GM12878 (cell line): ENCODE measurements at regions not wholly inside any gene's neighbourhood (a gene's known extent, or its start where the extent isn't known, plus 50 kb on each side); places are given as distances from the start of the nearest gene placed in this dataset.

ENCODE experiments used
- ATAC-seq: fragments of 200-7000 bp; cut with Tn5 transposase; 3 replicates; pipeline ENCODE4 v1.9.1; 2020; ENCODE audit warnings: mild to moderate bottlenecking, moderate library complexity
- BruUV-seq: library from RNA; stranded (reverse); fragments of 400-500 nt; replicated peaks from 2 replicates; lab custom pipeline; 2021; lab: Mats Ljungman, UMichigan
- CTCF ChIA-PET: fragments of 300-600 bp; sonication (Branson Sonifier 250); formaldehyde crosslinking; extraction: SDS; loops from one replicate; lab custom pipeline; 2021; ENCODE audit warnings: inconsistent platforms; lab: Yijun Ruan, JAX
- POLR2A ChIA-PET: fragments of 350-600 bp; formaldehyde crosslinking; extraction: SDS; loops from one replicate; lab custom pipeline; 2021; ENCODE audit warnings: inconsistent platforms; lab: Charles Lee
- RAD21 ChIA-PET: fragments of 300-600 bp; sonication (Branson Sonifier 250); formaldehyde crosslinking; loops from one replicate; lab custom pipeline; 2023; ENCODE audit warnings: antibody characterized with exemption; ENCODE audit not compliant: unreplicated experiment; lab: Charles Lee
- SMC1A ChIA-PET: fragments of 300-600 bp; sonication (Branson Sonifier 250); formaldehyde crosslinking; loops from one replicate; lab custom pipeline; 2023; ENCODE audit not compliant: unreplicated experiment, uncharacterized antibody; lab: Charles Lee
- DNase-seq: peaks from one replicate; pipeline ENCODE4 v3.0.0-alpha.2; 2011; ENCODE audit warnings: low read depth, low spot score
- FAIRE-seq: peaks from 3 replicates; lab custom pipeline; 2011; peaks lifted over from hg19 to GRCh38; lab: Jason Lieb, UNC
- H2AFZ ChIP-seq: 2 replicates; pipeline ENCODE4 v1.6.0; 2011; ENCODE audit warnings: low read depth, low read length, control low read depth; ENCODE audit not compliant: control insufficient read depth
- H3K27ac ChIP-seq: 2 replicates; pipeline ENCODE4 v1.5.1; 2011; ENCODE audit warnings: control low read depth; ENCODE audit not compliant: control insufficient read depth, insufficient read depth
- H3K27me3 ChIP-seq, 2 experiments: replicated peaks in 1 of 2; 2 replicates each; pipeline versions ENCODE4 v1.6.0 to v1.6.1; 2011; ENCODE audit warnings: low read length in 1 of 2; ENCODE audit not compliant: control insufficient read depth in 2 of 2, insufficient read depth in 2 of 2
- H3K36me3 ChIP-seq, 2 experiments: 2 replicates each; pipeline ENCODE4 v1.5.1; 2011; ENCODE audit warnings: low read length in 1 of 2; ENCODE audit not compliant: control insufficient read depth in 2 of 2, insufficient read depth in 2 of 2
- H3K4me1 ChIP-seq: 2 replicates; pipeline ENCODE4 v1.6.1; 2011; ENCODE audit warnings: mild to moderate bottlenecking, low read length, moderate library complexity, mixed read lengths; ENCODE audit not compliant: control insufficient read depth, insufficient read depth
- H3K4me2 ChIP-seq: 2 replicates; pipeline ENCODE4 v1.6.0; 2011; ENCODE audit warnings: control low read depth; ENCODE audit not compliant: control insufficient read depth, insufficient read depth
- H3K4me3 ChIP-seq: fragments of 200-600 bp; sonication (generic); 2 replicates; pipeline ENCODE4 v1.5.1; 2016
- H3K79me2 ChIP-seq: 2 replicates; pipeline ENCODE4 v1.6.0; 2011; ENCODE audit warnings: low read length; ENCODE audit not compliant: control insufficient read depth, insufficient read depth
- H3K9ac ChIP-seq: 2 replicates; pipeline ENCODE4 v1.8.0; 2011; ENCODE audit warnings: low read length, control low read depth, mixed read lengths; ENCODE audit not compliant: control insufficient read depth, insufficient read depth
- H3K9me3 ChIP-seq: replicated peaks from 3 replicates; pipeline ENCODE4 v1.5.1; 2011; ENCODE audit warnings: mild to moderate bottlenecking, low read length; ENCODE audit not compliant: control insufficient read depth, insufficient read depth
- H4K20me1 ChIP-seq: 2 replicates; pipeline ENCODE4 v1.6.0; 2011; ENCODE audit not compliant: control insufficient read depth, insufficient read depth
- ATF2 ChIP-seq: IDR thresholded peaks from 2 replicates; pipeline ENCODE4 v1.6.1; 2012; ENCODE audit warnings: low read length, inconsistent platforms
- IKZF2 ChIP-seq, 2 experiments: fragments of 450-650 bp; IDR thresholded peaks; 2 replicates each; pipeline ENCODE4 v1.6.1; 2017; ENCODE audit warnings: mild to moderate bottlenecking in 2 of 2, moderate library complexity in 2 of 2
- NFYA ChIP-seq: IDR thresholded peaks from 2 replicates; pipeline ENCODE4 v1.6.1; 2011; ENCODE audit warnings: low read depth, mild to moderate bottlenecking, low read length, improper control_type of control experiment, borderline replicate concordance
- NFYB ChIP-seq: IDR thresholded peaks from 2 replicates; pipeline ENCODE4 v1.6.1; 2011; ENCODE audit warnings: low read depth, mild to moderate bottlenecking, low read length, improper control_type of control experiment, moderate library complexity; ENCODE audit not compliant: insufficient read depth
- PBX3 ChIP-seq: IDR thresholded peaks from 2 replicates; pipeline ENCODE4 v1.6.1; 2011; ENCODE audit warnings: mild to moderate bottlenecking, low read depth, low read length, moderate library complexity; ENCODE audit not compliant: insufficient replicate concordance
- POU2F2 ChIP-seq: IDR thresholded peaks from 3 replicates; pipeline ENCODE4 v1.6.1; 2011; ENCODE audit warnings: low read depth, mild to moderate bottlenecking, low read length, borderline replicate concordance
- TCF12 ChIP-seq: IDR thresholded peaks from 2 replicates; pipeline ENCODE4 v1.6.1; 2011; ENCODE audit warnings: low read depth, mild to moderate bottlenecking, low read length
- TCF3 ChIP-seq: IDR thresholded peaks from 2 replicates; pipeline ENCODE4 v1.6.1; 2012; ENCODE audit warnings: low read depth, mild to moderate bottlenecking, low read length, borderline replicate concordance; ENCODE audit not compliant: insufficient read depth
- YY1 ChIP-seq: IDR thresholded peaks from 2 replicates; pipeline ENCODE4 v1.6.1; 2011; ENCODE audit warnings: low read depth, mild to moderate bottlenecking, low read length
- ZBTB4 ChIP-seq: fragments of 450-650 bp; formaldehyde crosslinking; IDR thresholded peaks from 2 replicates; pipeline ENCODE4 v1.4.0; 2022; ENCODE audit warnings: mild to moderate bottlenecking, moderate library complexity
- ZNF687 ChIP-seq: fragments of 450-650 bp; IDR thresholded peaks from 2 replicates; pipeline ENCODE4 v1.6.1; 2017; ENCODE audit warnings: mild to moderate bottlenecking, moderate library complexity
- WGBS: methylation state at CpG from one replicate; pipeline ENCODE4 v1.1.6; 2016; ENCODE audit warnings: low lambda C conversion rate; ENCODE audit not compliant: insufficient replicate concordance, insufficient coverage; ENCODE audit errors: missing lambda C conversion rate; 5-methylcytosine and 5-hydroxymethylcytosine counted together
- in situ Hi-C: fragments of 300-500 bp; cut with MboI; formaldehyde crosslinking; loops from 9 replicates; pipeline ENCODE4 v1.14.3; 2018; ENCODE audit warnings: mixed read lengths
- intact Hi-C: fragments of 100-400 bp; cut with micrococcal nuclease; formaldehyde crosslinking; loops from one replicate; pipeline ENCODE4 v1.14.2; 2022; ENCODE audit not compliant: unreplicated experiment

GRCh38 chr7:106767498-106768323 lies 97.4 kb upstream of the PIK3CG start:
- ChIA-PET RAD21 (interaction anchor here (1.0 to 2.5 kb wide), 3 partner anchors 31 to 225 kb away, joined by 3 to 7 read pairs (median 3); no protein-coding TSS in a partner anchor), POLR2A (no interaction called here), SMC1A (interaction anchor here (0.8 to 1.3 kb wide), 4 partner anchors 26 to 305 kb away, joined by 3 to 5 read pairs (median 4); no protein-coding TSS in a partner anchor), CTCF (interaction anchor here (0.7 to 1.5 kb wide), 5 partner anchors 25 to 599 kb away, joined by 3 to 6 read pairs (median 5); no protein-coding TSS in a partner anchor)
- Histone ChIP-seq H3K4me1 (peaks cover 12% of the 10 kb centered on the region), H3K36me3 (no peaks in the 10 kb centered on the region), H3K27me3 (no peaks in the 10 kb centered on the region), H4K20me1 (no peaks in the 10 kb centered on the region), H2AFZ (peak overlapping the region; percentile 75), H3K27ac (peak overlapping the region; percentile 17; the same call in 1 of the 2 replicates), H3K79me2 (no peaks in the 10 kb centered on the region), H3K4me3 (no peak overlapping the region), H3K9me3 (no peaks in the 10 kb centered on the region), H3K9ac (peak overlapping the region; percentile 10; the same call in 1 of the 2 replicates), H3K4me2 (peak overlapping the region; percentile 45)
- FAIRE-seq: peak; percentile 98
- DNase-seq: no peak
- intact Hi-C loops: no loop called here
- 73% methylated on average over 8 of the region's 8 CpGs for WGBS
- in situ Hi-C loops: no loop called here
- no TSS peak for BruUV-seq
- peak; percentile 89 for ATAC-seq
- TF ChIP-seq POU2F2 (no peak), YY1 (peak; percentile 64), ATF2 (peak; percentile 18; the same call in 1 of the 2 replicates), NFYA (no peak), NFYB (0 out of 2 replicates have a peak, but pooled peaks have one; percentile 21), PBX3 (peak; percentile 8), ZBTB4 (peak; percentile 84), TCF3 (0 out of 2 replicates have a peak, but pooled peaks have one; percentile 23), TCF12 (0 out of 2 replicates have a peak, but pooled peaks have one; percentile 37), ZNF687 (0 out of 2 replicates have a peak, but pooled peaks have one; percentile 18), IKZF2 (IDR thresholded peaks at IDR 0.05) (peak; percentile 25 to 44; a peak in 1 of 4 replicates)
